ENCODE measurements at regions not wholly inside any gene's neighbourhood (a gene's known extent, or its start where the extent isn't known, plus 50 kb on each side); places are given as distances from the start of the nearest gene placed in this dataset.
"Not testable (repeated sequence)": the region's sequence is repeated elsewhere in the genome, so short reads cannot be mapped to it uniquely, and the experiment has no call there.

DNA sequence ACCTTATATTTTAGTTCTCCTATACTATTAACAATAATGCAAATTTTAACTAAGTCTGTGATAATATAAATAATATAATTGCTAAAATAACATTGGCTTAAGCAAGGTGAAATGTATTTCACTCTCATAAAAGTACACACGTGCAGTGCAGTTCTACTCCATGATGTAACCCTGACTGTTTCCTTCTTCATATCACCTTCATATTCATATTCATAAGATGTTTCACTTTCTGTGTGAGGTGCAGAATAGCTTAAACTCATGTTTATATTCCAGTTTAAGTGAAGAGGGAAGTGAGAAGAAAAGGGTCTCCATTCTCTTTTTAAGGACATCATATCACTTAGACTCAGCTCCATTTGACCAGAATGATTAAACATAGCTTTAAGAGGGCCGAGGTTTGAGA lies 1810.0 kb upstream of the PCDH10 start:
- H3K27ac ChIP-seq (ENCODE audit: low read length), result no peak overlapping the region
- H3K4me1 ChIP-seq (ENCODE audit: control insufficient read depth in 1 of 2, insufficient read depth in 2 of 2, low read length in 2 of 2), result no peaks in the 10 kb centered on the region
- H3K27me3 ChIP-seq (ENCODE audit: low read depth, low read length), result no peaks in the 10 kb centered on the region
- no peaks in the 10 kb centered on the region for H3K36me3 ChIP-seq (ENCODE audit: control insufficient read depth in 1 of 2, insufficient read depth in 2 of 2, low read length in 2 of 2)
- H3K9me3 ChIP-seq (ENCODE audit: control insufficient read depth in 1 of 2, low read length in 2 of 2), result no peaks in the 10 kb centered on the region
- no peak overlapping the region for H3K4me3 ChIP-seq (ENCODE audit: low read depth in 1 of 2, low read length in 2 of 2)

DNA sequence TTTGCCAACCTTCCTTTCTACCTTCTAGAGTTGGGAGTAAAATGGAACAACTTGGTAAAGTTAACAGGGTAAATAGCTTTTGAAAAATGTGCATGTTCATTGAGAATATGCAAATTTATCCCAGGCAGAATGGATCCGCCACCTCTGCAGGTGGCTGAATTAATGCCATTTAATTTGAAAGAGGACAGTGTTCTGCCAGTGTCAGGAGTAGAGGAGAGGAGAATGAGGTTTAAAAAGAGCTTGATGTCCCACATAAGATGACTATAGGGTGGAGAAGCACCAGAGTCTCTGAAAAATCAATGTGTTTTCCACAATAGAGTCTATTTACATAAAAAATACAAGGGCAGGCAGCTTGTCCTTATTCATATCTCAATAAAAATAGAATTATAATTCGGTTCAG lies 1804.3 kb upstream of the PCDH10 start:
- H3K4me3 ChIP-seq (ENCODE audit: low read depth in 1 of 2, low read length in 2 of 2), result no peak overlapping the region
- no peaks in the 10 kb centered on the region for H3K27me3 ChIP-seq (ENCODE audit: low read depth, low read length)
- H3K9me3 ChIP-seq (ENCODE audit: control insufficient read depth in 1 of 2, low read length in 2 of 2), result no peaks in the 10 kb centered on the region
- H3K4me1 ChIP-seq (ENCODE audit: control insufficient read depth in 1 of 2, insufficient read depth in 2 of 2, low read length in 2 of 2), result no peaks in the 10 kb centered on the region
- H3K27ac ChIP-seq (ENCODE audit: low read length), result no peak overlapping the region
- H3K36me3 ChIP-seq (ENCODE audit: control insufficient read depth in 1 of 2, insufficient read depth in 2 of 2, low read length in 2 of 2), result no peaks in the 10 kb centered on the region

DNA sequence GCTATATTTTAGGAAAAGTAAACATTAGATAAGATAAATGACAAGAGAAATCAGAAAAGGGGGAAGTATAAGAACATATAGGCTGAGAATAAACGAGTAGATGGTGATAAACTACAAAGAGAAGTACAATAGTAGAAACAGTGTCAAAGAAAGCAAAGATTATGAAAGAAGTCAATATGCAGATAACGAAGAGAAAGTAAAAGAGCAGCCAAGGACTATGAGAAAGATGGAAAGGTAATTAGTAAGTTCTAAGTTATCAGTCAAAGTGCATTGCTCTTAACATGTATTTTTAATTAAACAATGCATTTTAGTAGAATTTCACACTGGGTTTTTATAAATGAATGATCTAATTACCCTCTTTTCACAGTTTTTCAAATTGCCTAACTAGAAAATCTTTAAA lies 1801.3 kb upstream of the PCDH10 start:
- no peaks in the 10 kb centered on the region for H3K9me3 ChIP-seq (ENCODE audit: control insufficient read depth in 1 of 2, low read length in 2 of 2)
- no peak overlapping the region for H3K4me3 ChIP-seq (ENCODE audit: low read depth in 1 of 2, low read length in 2 of 2)
- H3K27me3 ChIP-seq (ENCODE audit: low read depth, low read length), result no peaks in the 10 kb centered on the region
- no peak overlapping the region for H3K27ac ChIP-seq (ENCODE audit: low read length)
- no peaks in the 10 kb centered on the region for H3K36me3 ChIP-seq (ENCODE audit: control insufficient read depth in 1 of 2, insufficient read depth in 2 of 2, low read length in 2 of 2)
- no peaks in the 10 kb centered on the region for H3K4me1 ChIP-seq (ENCODE audit: control insufficient read depth in 1 of 2, insufficient read depth in 2 of 2, low read length in 2 of 2)

DNA sequence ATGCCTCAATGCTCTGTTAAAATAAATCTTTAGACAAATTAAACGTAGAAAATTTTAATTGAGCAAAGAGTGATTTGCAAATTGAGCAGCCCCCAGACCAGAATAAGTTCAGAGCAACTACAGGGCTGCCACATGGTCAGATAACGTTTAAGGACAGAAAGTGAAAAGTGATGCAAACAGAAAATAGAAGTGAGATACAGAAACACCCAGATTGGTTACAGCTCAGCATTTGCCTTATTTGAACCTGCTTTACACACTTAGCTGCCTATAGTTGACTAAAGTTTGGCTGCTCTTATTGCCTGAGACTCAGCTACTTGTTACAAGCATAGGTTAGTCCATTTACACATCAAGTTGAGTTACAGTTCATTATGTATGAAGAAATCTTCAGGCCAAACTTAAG lies 1800.8 kb upstream of the PCDH10 start:
- no peaks in the 10 kb centered on the region for H3K27me3 ChIP-seq (ENCODE audit: low read depth, low read length)
- no peak overlapping the region for H3K4me3 ChIP-seq (ENCODE audit: low read depth in 1 of 2, low read length in 2 of 2)
- H3K9me3 ChIP-seq (ENCODE audit: control insufficient read depth in 1 of 2, low read length in 2 of 2), result no peaks in the 10 kb centered on the region
- no peaks in the 10 kb centered on the region for H3K4me1 ChIP-seq (ENCODE audit: control insufficient read depth in 1 of 2, insufficient read depth in 2 of 2, low read length in 2 of 2)
- no peak overlapping the region for H3K27ac ChIP-seq (ENCODE audit: low read length)
- H3K36me3 ChIP-seq (ENCODE audit: control insufficient read depth in 1 of 2, insufficient read depth in 2 of 2, low read length in 2 of 2), result no peaks in the 10 kb centered on the region

DNA sequence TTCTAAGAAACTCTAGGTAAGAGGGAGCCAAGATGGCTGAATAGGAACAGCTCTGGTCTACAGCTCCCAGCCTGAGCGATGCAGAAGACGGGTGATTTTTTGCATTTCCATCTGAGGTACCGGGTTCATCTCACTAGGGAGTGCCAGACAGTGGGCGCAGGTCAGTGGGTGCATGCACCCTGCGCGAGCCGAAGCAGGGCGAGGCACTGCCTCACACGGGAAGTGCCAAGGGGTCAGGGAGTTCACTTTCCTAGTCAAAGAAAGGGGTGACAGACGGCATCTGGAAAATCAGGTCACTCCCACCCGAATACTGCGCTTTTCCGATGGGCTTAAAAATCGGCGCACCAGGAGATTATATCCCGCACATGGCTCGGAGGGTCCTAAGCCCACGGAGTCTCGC lies 1796.7 kb upstream of the PCDH10 start:
- H3K27me3 ChIP-seq (ENCODE audit: low read depth, low read length); H3K27ac ChIP-seq (ENCODE audit: low read length); H3K4me3 ChIP-seq (ENCODE audit: low read depth in 1 of 2, low read length in 2 of 2); H3K36me3 ChIP-seq (ENCODE audit: control insufficient read depth in 1 of 2, insufficient read depth in 2 of 2, low read length in 2 of 2); H3K4me1 ChIP-seq (ENCODE audit: control insufficient read depth in 1 of 2, insufficient read depth in 2 of 2, low read length in 2 of 2); H3K9me3 ChIP-seq (ENCODE audit: control insufficient read depth in 1 of 2, low read length in 2 of 2): not testable (repeated sequence)

DNA sequence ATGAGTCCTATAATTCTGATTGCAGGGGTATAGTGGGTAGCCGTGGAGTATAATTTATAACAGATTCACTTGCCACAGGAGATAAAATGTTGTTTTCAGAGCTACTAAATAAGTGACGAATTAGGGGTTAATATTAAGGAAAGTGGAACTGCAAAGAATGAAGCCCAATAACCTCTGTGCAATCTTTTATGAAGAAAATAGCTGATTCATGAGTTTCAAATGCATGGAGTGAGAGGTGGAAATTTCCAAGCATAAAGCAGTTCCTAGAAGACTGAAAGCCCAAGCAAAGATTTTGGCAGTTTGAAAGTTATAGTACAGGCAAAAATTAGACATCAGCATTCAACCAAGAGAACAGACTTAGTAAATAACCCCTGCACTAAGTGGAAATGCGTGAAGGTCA lies 1782.4 kb upstream of the PCDH10 start:
- Histone ChIP-seq H3K4me1 (ENCODE audit: control insufficient read depth in 1 of 2, insufficient read depth in 2 of 2, low read length in 2 of 2) (no peaks in the 10 kb centered on the region), H3K27me3 (ENCODE audit: low read depth, low read length) (no peaks in the 10 kb centered on the region), H3K27ac (ENCODE audit: low read length) (no peak overlapping the region), H3K4me3 (ENCODE audit: low read depth in 1 of 2, low read length in 2 of 2) (no peak overlapping the region), H3K9me3 (ENCODE audit: control insufficient read depth in 1 of 2, low read length in 2 of 2) (no peaks in the 10 kb centered on the region), H3K36me3 (ENCODE audit: control insufficient read depth in 1 of 2, insufficient read depth in 2 of 2, low read length in 2 of 2) (no peaks in the 10 kb centered on the region)

DNA sequence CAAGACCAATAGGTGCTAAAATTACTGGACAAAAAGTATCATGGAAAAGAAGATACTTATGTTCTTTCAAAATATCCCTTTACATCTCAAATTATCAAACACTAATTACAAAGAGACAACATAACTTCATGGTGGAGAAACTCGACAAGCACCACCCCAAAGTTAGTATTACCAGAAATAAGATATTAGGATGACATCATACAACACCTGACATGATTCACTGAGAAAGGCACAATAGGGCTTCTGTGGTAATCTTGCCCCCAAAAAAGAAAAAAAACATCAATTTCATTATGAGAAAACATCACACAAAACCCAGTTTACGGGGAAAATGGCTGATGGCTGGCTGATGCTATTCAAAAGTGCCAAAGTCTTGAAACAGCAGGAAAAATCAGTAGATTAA lies 1781.7 kb upstream of the PCDH10 start:
- H3K27me3 ChIP-seq (ENCODE audit: low read depth, low read length), result no peaks in the 10 kb centered on the region
- no peak overlapping the region for H3K4me3 ChIP-seq (ENCODE audit: low read depth in 1 of 2, low read length in 2 of 2)
- H3K9me3 ChIP-seq (ENCODE audit: control insufficient read depth in 1 of 2, low read length in 2 of 2), result no peaks in the 10 kb centered on the region
- no peak overlapping the region for H3K27ac ChIP-seq (ENCODE audit: low read length)
- no peaks in the 10 kb centered on the region for H3K36me3 ChIP-seq (ENCODE audit: control insufficient read depth in 1 of 2, insufficient read depth in 2 of 2, low read length in 2 of 2)
- H3K4me1 ChIP-seq (ENCODE audit: control insufficient read depth in 1 of 2, insufficient read depth in 2 of 2, low read length in 2 of 2), result no peaks in the 10 kb centered on the region

DNA sequence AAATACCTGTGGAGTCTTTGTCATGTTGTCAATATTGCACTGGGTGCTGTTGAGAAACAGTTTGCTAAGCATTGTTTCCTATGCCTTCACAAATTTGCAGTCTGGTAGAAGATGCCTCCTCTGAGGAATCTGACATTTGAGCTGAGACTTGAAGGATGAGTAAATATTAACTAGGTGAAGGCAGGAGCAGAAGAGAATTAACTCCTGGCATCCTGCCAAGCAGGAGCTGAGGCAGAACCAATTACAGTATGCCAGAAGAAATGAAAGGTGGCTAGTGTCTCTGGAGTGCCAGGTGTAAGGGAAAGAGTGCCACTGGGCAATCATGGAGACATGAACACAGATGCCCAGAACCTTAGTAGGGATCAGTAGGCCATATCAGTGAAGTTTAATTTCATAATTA lies 1778.2 kb upstream of the PCDH10 start:
- Histone ChIP-seq H3K27me3 (ENCODE audit: low read depth, low read length) (no peaks in the 10 kb centered on the region), H3K4me3 (ENCODE audit: low read depth in 1 of 2, low read length in 2 of 2) (no peak overlapping the region), H3K36me3 (ENCODE audit: control insufficient read depth in 1 of 2, insufficient read depth in 2 of 2, low read length in 2 of 2) (no peaks in the 10 kb centered on the region), H3K27ac (ENCODE audit: low read length) (no peak overlapping the region), H3K4me1 (ENCODE audit: control insufficient read depth in 1 of 2, insufficient read depth in 2 of 2, low read length in 2 of 2) (no peaks in the 10 kb centered on the region), H3K9me3 (ENCODE audit: control insufficient read depth in 1 of 2, low read length in 2 of 2) (no peaks in the 10 kb centered on the region)

DNA sequence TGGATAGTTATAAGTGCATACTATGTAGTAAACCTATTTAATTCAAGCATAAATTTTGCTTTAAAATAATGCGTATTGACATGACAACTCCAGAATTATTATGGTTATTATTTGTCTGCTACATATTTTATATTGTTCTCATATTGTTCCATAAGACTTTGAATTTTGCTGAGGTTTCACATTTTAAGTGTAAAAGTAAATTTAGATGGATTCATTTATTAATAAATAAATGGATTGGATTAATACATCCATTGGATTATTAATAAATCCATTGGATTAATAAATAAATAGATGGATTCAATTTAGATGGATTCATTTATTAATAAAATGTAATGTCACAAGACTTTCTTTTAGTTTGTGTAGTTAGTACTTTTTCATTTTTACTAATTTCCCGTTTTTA lies 1768.0 kb upstream of the PCDH10 start:
- no peaks in the 10 kb centered on the region for H3K9me3 ChIP-seq (ENCODE audit: control insufficient read depth in 1 of 2, low read length in 2 of 2)
- H3K4me1 ChIP-seq (ENCODE audit: control insufficient read depth in 1 of 2, insufficient read depth in 2 of 2, low read length in 2 of 2), result no peaks in the 10 kb centered on the region
- H3K27ac ChIP-seq (ENCODE audit: low read length), result no peak overlapping the region
- H3K4me3 ChIP-seq (ENCODE audit: low read depth in 1 of 2, low read length in 2 of 2), result no peak overlapping the region
- no peaks in the 10 kb centered on the region for H3K27me3 ChIP-seq (ENCODE audit: low read depth, low read length)
- H3K36me3 ChIP-seq (ENCODE audit: control insufficient read depth in 1 of 2, insufficient read depth in 2 of 2, low read length in 2 of 2), result no peaks in the 10 kb centered on the region

DNA sequence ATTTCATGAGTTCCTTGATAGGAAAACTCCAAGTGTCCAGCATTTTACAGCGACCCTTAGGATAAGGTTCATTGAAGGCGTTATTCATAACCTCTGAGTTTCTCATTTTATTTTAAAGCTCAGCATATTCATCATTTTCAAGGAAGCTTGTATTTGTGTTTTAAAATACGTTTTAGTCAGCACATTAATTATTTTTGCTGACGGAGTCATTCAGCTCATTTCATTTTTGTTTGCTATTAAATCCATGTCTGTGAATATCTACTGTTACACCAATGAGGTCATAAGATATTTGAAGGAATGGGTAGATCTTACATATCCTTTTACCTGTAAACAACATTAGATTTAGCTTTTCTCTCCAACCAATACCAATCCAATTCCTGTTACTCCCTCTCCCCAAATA lies 1766.3 kb upstream of the PCDH10 start:
- Histone ChIP-seq H3K36me3 (ENCODE audit: control insufficient read depth in 1 of 2, insufficient read depth in 2 of 2, low read length in 2 of 2) (no peaks in the 10 kb centered on the region), H3K4me3 (ENCODE audit: low read depth in 1 of 2, low read length in 2 of 2) (no peak overlapping the region), H3K9me3 (ENCODE audit: control insufficient read depth in 1 of 2, low read length in 2 of 2) (no peaks in the 10 kb centered on the region), H3K4me1 (ENCODE audit: control insufficient read depth in 1 of 2, insufficient read depth in 2 of 2, low read length in 2 of 2) (no peaks in the 10 kb centered on the region), H3K27ac (ENCODE audit: low read length) (no peak overlapping the region), H3K27me3 (ENCODE audit: low read depth, low read length) (no peaks in the 10 kb centered on the region)

DNA sequence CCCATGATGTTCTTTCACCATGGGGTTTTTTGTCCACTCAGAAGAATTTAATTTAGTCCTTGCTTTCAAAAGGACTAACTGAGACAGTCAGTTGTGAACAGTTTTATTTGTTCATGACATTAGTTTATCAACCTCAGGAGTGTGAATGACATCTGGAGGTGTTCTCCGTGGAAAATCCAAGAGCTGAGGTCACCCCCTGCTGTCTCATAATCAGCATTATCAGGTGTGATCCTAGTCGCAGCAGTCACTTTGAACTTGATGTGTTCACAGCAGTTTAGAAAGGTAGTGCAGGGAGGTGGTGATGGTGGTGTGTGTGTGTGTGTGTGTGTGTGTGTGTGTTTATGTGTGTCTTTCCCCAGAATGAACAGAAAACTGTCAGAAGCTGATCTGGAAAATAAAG lies 1760.8 kb upstream of the PCDH10 start:
- no peaks in the 10 kb centered on the region for H3K4me1 ChIP-seq (ENCODE audit: control insufficient read depth in 1 of 2, insufficient read depth in 2 of 2, low read length in 2 of 2)
- H3K27ac ChIP-seq (ENCODE audit: low read length), result no peak overlapping the region
- no peaks in the 10 kb centered on the region for H3K9me3 ChIP-seq (ENCODE audit: control insufficient read depth in 1 of 2, low read length in 2 of 2)
- H3K27me3 ChIP-seq (ENCODE audit: low read depth, low read length), result no peaks in the 10 kb centered on the region
- no peaks in the 10 kb centered on the region for H3K36me3 ChIP-seq (ENCODE audit: control insufficient read depth in 1 of 2, insufficient read depth in 2 of 2, low read length in 2 of 2)
- H3K4me3 ChIP-seq (ENCODE audit: low read depth in 1 of 2, low read length in 2 of 2), result no peak overlapping the region

DNA sequence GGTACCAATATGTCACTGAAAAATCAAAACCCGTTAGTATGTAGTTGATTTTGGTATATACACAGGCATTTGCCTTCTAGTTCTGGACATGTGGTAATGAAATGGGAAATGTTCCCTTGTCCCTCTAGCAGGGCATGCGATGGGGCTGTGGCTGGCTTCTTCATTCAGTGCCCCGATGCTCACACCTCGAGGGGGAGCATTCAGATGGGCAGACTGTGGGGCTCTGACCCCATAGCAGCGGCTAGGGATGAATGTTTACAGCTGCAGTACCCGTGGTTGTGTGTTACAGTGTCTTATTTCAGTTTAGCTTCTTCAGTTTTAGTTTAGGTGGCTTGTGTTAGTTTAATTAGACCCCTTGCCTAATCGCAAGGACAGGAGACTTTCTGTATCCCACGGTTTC lies 1741.0 kb upstream of the PCDH10 start:
- H3K27ac ChIP-seq (ENCODE audit: low read length), result no peak overlapping the region
- no peak overlapping the region for H3K4me3 ChIP-seq (ENCODE audit: low read depth in 1 of 2, low read length in 2 of 2)
- no peaks in the 10 kb centered on the region for H3K9me3 ChIP-seq (ENCODE audit: control insufficient read depth in 1 of 2, low read length in 2 of 2)
- H3K27me3 ChIP-seq (ENCODE audit: low read depth, low read length), result no peaks in the 10 kb centered on the region
- H3K36me3 ChIP-seq (ENCODE audit: control insufficient read depth in 1 of 2, insufficient read depth in 2 of 2, low read length in 2 of 2), result no peaks in the 10 kb centered on the region
- H3K4me1 ChIP-seq (ENCODE audit: control insufficient read depth in 1 of 2, insufficient read depth in 2 of 2, low read length in 2 of 2), result no peaks in the 10 kb centered on the region
